Mesenteric fat pad (tissue), 1 donor: ENCODE measurements at regions not wholly inside any gene's neighbourhood (a gene's known extent, or its start where the extent isn't known, plus 50 kb on each side); places are given as distances from the start of the nearest gene placed in this dataset.

Experiments
- DNase-seq: peaks from one replicate; pipeline ENCODE4 v3.0.0-alpha.2; 2020; ENCODE audit warnings: low spot score
- donor health status: DM: yes; HTN: yes; CAD: no.

- peak; percentile 68 for DNase-seq
Measured at GRCh38 chr3:194939949-194940770, 254.5 kb downstream of the FAM43A start.

- peak; percentile 81 for DNase-seq
Measured at GRCh38 chr3:194941360-194941955, 255.8 kb downstream of the FAM43A start.

- DNase-seq, result no peak
Measured at GRCh38 chr3:194941956-194942511, 256.4 kb downstream of the FAM43A start.

- DNase-seq, result peak; percentile 49
Measured at GRCh38 chr3:194944526-194944925, 258.8 kb downstream of the FAM43A start.

- peak; percentile 71 for DNase-seq
Measured at GRCh38 chr3:194945508-194945907, 259.8 kb downstream of the FAM43A start.

- DNase-seq, result peak; percentile 79
Measured at GRCh38 chr3:194946091-194946490, 260.4 kb downstream of the FAM43A start.

GRCh38 chr3:194949592-194949991 lies 263.9 kb downstream of the FAM43A start:
- DNase-seq, result no peak

GRCh38 chr3:194950906-194951628 lies 265.4 kb downstream of the FAM43A start:
- peak; percentile 41 for DNase-seq

GRCh38 chr3:194951629-194951920 lies 265.9 kb downstream of the FAM43A start:
- peak; percentile 43 for DNase-seq

GRCh38 chr3:194951931-194952582 lies 266.4 kb downstream of the FAM43A start:
- no peak for DNase-seq

- DNase-seq, result no peak
Measured at GRCh38 chr3:194952841-194953241, 267.2 kb downstream of the FAM43A start.

GRCh38 chr3:194953291-194953690 lies 267.6 kb downstream of the FAM43A start:
- peak; percentile 64 for DNase-seq

- peak; percentile 72 for DNase-seq
Measured at GRCh38 chr3:194955546-194955945, 269.9 kb downstream of the FAM43A start.

- peak; percentile 59 for DNase-seq
Measured at GRCh38 chr3:194955979-194956696, 270.5 kb downstream of the FAM43A start.

GRCh38 chr3:194956697-194957396 lies 271.2 kb downstream of the FAM43A start:
- peak; percentile 62 for DNase-seq

GRCh38 chr3:194957743-194958240 lies 272.1 kb downstream of the FAM43A start:
- peak; percentile 53 for DNase-seq

GRCh38 chr3:194959217-194959616 lies 273.5 kb downstream of the FAM43A start:
- peak; percentile 62 for DNase-seq

GRCh38 chr3:194959666-194960065 lies 274.0 kb downstream of the FAM43A start:
- DNase-seq, result peak; percentile 65

- peak; percentile 75 for DNase-seq
Measured at GRCh38 chr3:194960446-194961032, 274.9 kb downstream of the FAM43A start.
